HG03558 (cell line): ENCODE measurements at regions not wholly inside any gene's neighbourhood (a gene's known extent, or its start where the extent isn't known, plus 50 kb on each side); places are given as distances from the start of the nearest gene placed in this dataset.
"Not testable (repeated sequence)": the region's sequence is repeated elsewhere in the genome, so short reads cannot be mapped to it uniquely, and the experiment has no call there.

Experiments
- ATAC-seq: cut with Tn5 transposase; IDR thresholded peaks from one replicate; pipeline ENCODE4 v1.9.1; 2021; ENCODE audit warnings: moderate number of reproducible peaks; ENCODE audit not compliant: unreplicated experiment; ENCODE audit errors: extremely low read depth

GRCh38 chr6:8844968-8845367, 409.6 kb upstream of the SLC35B3 start:
- no peak for ATAC-seq

GRCh38 chr6:8839626-8840025, 404.3 kb upstream of the SLC35B3 start:
- ATAC-seq: no peak

- no peak for ATAC-seq
Measured at GRCh38 chr6:8837343-8837742, 402.0 kb upstream of the SLC35B3 start.

GRCh38 chr6:8832695-8833094, 397.4 kb upstream of the SLC35B3 start:
- not testable (repeated sequence) for ATAC-seq

- ATAC-seq: no peak
Measured at GRCh38 chr6:8831366-8832152, 396.2 kb upstream of the SLC35B3 start.

- no peak for ATAC-seq
Measured at GRCh38 chr6:8830794-8831193, 395.4 kb upstream of the SLC35B3 start.

- ATAC-seq: no peak
Measured at GRCh38 chr6:8829796-8830195, 394.5 kb upstream of the SLC35B3 start.

GRCh38 chr6:8829296-8829695, 394.0 kb upstream of the SLC35B3 start:
- ATAC-seq: no peak

GRCh38 chr6:8828376-8828775, 393.0 kb upstream of the SLC35B3 start:
- ATAC-seq: no peak

- no peak for ATAC-seq
Measured at GRCh38 chr6:8825726-8826125, 390.4 kb upstream of the SLC35B3 start.

GRCh38 chr6:8821981-8822381, 386.6 kb upstream of the SLC35B3 start:
- no peak for ATAC-seq

- no peak for ATAC-seq
Measured at GRCh38 chr6:8820313-8820712, 385.0 kb upstream of the SLC35B3 start.

GRCh38 chr6:8819446-8819845, 384.1 kb upstream of the SLC35B3 start:
- ATAC-seq: no peak

GRCh38 chr6:8814440-8815000, 379.2 kb upstream of the SLC35B3 start:
- ATAC-seq: no peak

GRCh38 chr6:8810325-8810724, 375.0 kb upstream of the SLC35B3 start:
- no peak for ATAC-seq

GRCh38 chr6:8809662-8810061, 374.3 kb upstream of the SLC35B3 start:
- ATAC-seq: no peak

- no peak for ATAC-seq
Measured at GRCh38 chr6:8803181-8803760, 367.9 kb upstream of the SLC35B3 start.

GRCh38 chr6:8802397-8802796, 367.1 kb upstream of the SLC35B3 start:
- ATAC-seq: not testable (repeated sequence)

- no peak for ATAC-seq
Measured at GRCh38 chr6:8794420-8794819, 359.1 kb upstream of the SLC35B3 start.

- no peak for ATAC-seq
Measured at GRCh38 chr6:8789878-8790277, 354.5 kb upstream of the SLC35B3 start.

GRCh38 chr6:8785223-8785622, 349.9 kb upstream of the SLC35B3 start:
- no peak for ATAC-seq

GRCh38 chr6:8783191-8783590, 347.8 kb upstream of the SLC35B3 start:
- no peak for ATAC-seq
